Neuron (in vitro differentiated cells): ENCODE measurements at regions not wholly inside any gene's neighbourhood (a gene's known extent, or its start where the extent isn't known, plus 50 kb on each side); places are given as distances from the start of the nearest gene placed in this dataset.

ENCODE experiments used
- H2AFZ ChIP-seq: one replicate; pipeline ENCODE4 v1.6.1; 2013; ENCODE audit warnings: low read depth, mild to moderate bottlenecking, inconsistent platforms, low read length, moderate library complexity
- H3K27me3 ChIP-seq: one replicate; pipeline ENCODE4 v1.6.1; 2013; ENCODE audit warnings: low read length; ENCODE audit not compliant: insufficient read depth
- H3K36me3 ChIP-seq: one replicate; pipeline ENCODE4 v1.6.1; 2013; ENCODE audit warnings: low read length; ENCODE audit not compliant: insufficient read depth
- H3K4me1 ChIP-seq: one replicate; pipeline ENCODE4 v1.6.1; 2013; ENCODE audit warnings: low read length; ENCODE audit not compliant: insufficient read depth
- H3K4me3 ChIP-seq: 2 replicates; pipeline ENCODE4 v1.5.1; 2013; ENCODE audit warnings: mild to moderate bottlenecking, low read length, moderate library complexity
- H3K9me3 ChIP-seq: one replicate; pipeline ENCODE4 v1.6.1; 2013; ENCODE audit warnings: low read length

DNA sequence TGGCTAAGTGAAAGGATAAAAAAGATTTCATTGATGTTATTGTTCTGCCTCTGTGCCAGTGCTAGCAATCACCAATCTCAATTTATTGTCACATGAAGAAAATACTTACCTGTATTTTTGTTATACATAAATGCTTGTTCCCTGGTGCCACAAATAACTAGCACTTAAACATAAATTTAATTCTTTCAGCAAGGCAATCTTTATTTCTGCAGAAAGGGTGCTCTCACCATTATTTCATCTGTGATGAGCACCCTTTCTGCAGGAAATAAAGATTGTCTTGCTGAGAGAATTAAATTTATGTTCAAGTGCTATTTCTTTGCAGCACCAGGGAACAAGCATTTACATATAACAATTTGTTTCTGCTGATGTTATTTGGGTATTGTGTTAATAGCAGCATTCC, 87.2 kb downstream of the DIRAS3 start:
- no peaks in the 10 kb centered on the region for H3K36me3 ChIP-seq
- H3K9me3 ChIP-seq = peaks cover 3% of the 10 kb centered on the region
- H3K4me3 ChIP-seq = no peak overlapping the region
- H3K27me3 ChIP-seq = no peaks in the 10 kb centered on the region
- H3K4me1 ChIP-seq = no peaks in the 10 kb centered on the region
- no peak overlapping the region for H2AFZ ChIP-seq

DNA sequence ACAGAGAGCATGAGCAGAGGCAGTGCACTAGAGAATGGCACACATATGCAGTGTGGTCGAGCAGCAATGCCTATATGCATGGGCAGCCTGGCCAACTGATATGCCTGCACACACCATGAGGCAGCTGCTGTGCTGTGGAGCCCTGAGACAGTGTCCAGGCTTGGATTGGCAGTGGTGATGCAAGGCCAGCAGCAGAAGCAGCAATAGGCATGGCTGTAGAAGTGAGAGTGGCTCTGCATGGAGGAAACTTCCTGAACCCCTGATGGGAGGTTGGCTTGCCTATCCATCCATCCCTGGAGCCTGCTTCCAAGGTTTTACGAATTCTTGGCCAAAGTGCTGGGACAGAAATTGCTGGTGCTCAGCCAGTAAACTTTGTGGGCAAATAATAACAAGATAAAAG, 89.7 kb downstream of the DIRAS3 start:
- Histone ChIP-seq H3K9me3 (peaks cover 3% of the 10 kb centered on the region), H3K27me3 (no peaks in the 10 kb centered on the region), H2AFZ (no peak overlapping the region), H3K4me3 (no peak overlapping the region), H3K36me3 (no peaks in the 10 kb centered on the region), H3K4me1 (no peaks in the 10 kb centered on the region)

DNA sequence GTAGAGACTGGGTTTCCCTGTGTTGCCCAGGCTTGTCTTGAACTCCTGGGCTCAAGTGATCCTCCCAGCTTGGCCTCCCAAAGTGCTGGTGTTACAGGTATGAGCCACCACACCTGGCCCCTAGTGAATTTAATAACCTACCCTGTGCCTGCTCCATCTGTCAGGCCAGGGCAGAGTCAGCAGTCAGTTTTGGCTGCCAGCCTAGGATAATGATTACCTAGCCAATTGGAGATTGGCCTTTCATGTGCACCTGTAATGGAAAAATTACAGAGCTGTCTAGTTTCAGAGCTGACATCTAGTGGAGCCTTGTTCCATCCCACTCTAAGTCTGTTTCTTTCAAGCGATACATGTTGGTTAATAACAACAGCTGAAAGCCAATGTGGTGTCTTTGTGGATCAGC, 92.0 kb downstream of the DIRAS3 start:
- H3K9me3 ChIP-seq = peaks cover 2% of the 10 kb centered on the region
- H3K36me3 ChIP-seq = no peaks in the 10 kb centered on the region
- no peaks in the 10 kb centered on the region for H3K4me1 ChIP-seq
- H2AFZ ChIP-seq = no peak overlapping the region
- H3K4me3 ChIP-seq = no peak overlapping the region
- no peaks in the 10 kb centered on the region for H3K27me3 ChIP-seq

DNA sequence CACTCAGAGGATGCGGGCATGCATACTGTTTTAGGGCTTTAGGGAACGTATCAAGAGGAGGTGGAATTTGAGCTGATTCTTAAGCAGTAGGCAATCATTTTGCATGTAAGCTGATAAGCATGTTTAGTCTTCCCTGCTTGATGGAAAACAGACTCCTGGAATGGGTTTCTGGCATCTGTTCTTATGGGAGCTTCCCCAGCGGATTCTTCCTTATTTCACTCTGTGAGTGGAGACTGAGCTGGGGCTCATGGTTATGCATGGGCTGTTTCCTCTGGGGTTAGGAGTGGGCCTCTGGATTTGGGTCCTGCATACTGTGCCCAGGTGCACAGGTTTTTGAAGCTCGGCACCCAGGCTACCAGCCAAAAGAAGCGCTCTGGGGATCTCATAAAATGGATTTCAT, 93.4 kb downstream of the DIRAS3 start:
- Histone ChIP-seq H3K4me1 (no peaks in the 10 kb centered on the region), H3K4me3 (no peak overlapping the region), H2AFZ (no peak overlapping the region), H3K36me3 (no peaks in the 10 kb centered on the region), H3K9me3 (no peaks in the 10 kb centered on the region), H3K27me3 (no peaks in the 10 kb centered on the region)

DNA sequence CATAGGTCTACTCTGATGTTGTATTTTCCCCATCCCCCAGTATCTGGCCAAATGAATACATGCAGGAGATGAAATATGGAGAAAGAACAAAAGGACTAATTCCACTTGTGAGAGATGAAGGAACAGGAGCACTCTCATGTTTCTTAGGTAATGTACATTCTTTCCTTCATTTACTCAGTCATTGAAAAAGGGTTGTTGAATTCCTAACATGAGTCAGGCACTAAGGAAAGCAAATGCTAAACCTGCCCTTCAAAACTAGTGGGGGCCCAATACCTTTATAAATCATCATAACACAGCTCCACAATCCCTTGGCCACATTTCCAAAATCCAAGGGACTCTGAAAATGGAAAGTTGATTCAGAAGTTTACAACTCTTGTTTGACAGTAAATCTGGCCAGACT, 94.3 kb downstream of the DIRAS3 start:
- Histone ChIP-seq H3K27me3 (no peaks in the 10 kb centered on the region), H3K9me3 (no peaks in the 10 kb centered on the region), H2AFZ (no peak overlapping the region), H3K4me1 (no peaks in the 10 kb centered on the region), H3K36me3 (no peaks in the 10 kb centered on the region), H3K4me3 (no peak overlapping the region)

DNA sequence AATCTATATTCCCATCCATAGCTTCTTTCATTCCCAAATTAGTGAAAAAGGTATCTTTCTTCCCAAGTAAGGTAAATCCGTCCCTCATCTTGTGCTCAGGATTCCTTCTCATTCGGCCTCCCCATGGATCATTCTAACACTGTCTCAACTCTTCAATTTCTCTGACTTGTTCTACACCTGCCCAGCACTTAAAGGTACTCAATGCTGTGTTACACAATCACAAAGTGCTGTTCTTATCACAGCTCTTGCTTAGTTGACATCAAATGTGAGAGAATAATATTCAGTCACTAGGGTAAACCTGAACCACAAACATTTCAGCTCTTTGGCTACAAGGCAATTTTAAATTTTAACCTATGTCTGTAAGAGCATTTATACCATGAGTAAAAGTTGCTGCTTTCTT, 94.8 kb downstream of the DIRAS3 start:
- Histone ChIP-seq H3K4me3 (no peak overlapping the region), H3K4me1 (no peaks in the 10 kb centered on the region), H2AFZ (no peak overlapping the region), H3K27me3 (no peaks in the 10 kb centered on the region), H3K9me3 (no peaks in the 10 kb centered on the region), H3K36me3 (no peaks in the 10 kb centered on the region)

DNA sequence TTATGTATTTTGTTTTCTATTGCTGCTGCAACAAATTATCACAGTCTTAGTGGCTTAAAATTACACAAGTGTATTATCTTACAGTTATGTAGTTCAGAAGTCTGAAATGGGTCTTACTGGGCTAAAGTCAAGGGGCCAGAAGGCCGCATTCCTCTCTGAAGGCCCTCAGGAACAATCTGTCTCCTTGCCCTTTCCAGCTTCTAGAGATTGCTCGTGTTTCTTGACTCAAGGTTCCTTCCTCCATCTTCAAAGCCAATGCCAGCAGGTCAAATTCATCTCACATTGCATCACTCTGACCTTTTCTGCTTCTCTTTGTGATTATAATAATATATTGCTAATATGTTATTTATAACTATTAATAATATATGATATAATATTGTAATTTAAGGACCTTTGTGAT, 97.1 kb downstream of the DIRAS3 start:
- no peaks in the 10 kb centered on the region for H3K9me3 ChIP-seq

DNA sequence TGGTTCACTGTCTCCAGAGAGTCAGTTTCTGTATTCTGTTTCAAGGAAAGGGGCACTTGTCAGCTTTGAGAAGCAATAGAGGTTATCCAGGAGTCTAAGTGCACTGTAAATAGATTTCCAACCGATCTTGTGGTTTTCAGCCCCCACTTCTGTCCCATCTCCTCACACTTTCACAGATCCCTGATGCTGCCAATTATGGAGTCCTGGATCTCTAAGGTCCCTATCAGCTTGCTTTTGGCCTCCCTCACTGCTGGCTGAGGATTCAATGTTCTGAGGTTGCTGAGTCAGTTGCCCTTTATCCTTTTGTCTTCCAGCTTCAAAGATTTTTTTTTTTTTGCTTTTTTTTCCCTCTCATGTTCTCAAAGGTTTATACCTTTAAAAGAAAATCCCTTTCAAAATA, 98.4 kb downstream of the DIRAS3 start:
- Histone ChIP-seq H3K27me3 (no peaks in the 10 kb centered on the region), H3K9me3 (no peaks in the 10 kb centered on the region), H3K4me3 (no peak overlapping the region), H2AFZ (no peak overlapping the region), H3K4me1 (peaks cover 24% of the 10 kb centered on the region), H3K36me3 (no peaks in the 10 kb centered on the region)

More for the DNA sequence above, 97.1 kb downstream of the DIRAS3 start:
- Histone ChIP-seq H3K4me3 (no peak overlapping the region), H3K4me1 (peaks cover 13% of the 10 kb centered on the region), H3K36me3 (no peaks in the 10 kb centered on the region), H3K27me3 (no peaks in the 10 kb centered on the region), H2AFZ (no peak overlapping the region)

DNA sequence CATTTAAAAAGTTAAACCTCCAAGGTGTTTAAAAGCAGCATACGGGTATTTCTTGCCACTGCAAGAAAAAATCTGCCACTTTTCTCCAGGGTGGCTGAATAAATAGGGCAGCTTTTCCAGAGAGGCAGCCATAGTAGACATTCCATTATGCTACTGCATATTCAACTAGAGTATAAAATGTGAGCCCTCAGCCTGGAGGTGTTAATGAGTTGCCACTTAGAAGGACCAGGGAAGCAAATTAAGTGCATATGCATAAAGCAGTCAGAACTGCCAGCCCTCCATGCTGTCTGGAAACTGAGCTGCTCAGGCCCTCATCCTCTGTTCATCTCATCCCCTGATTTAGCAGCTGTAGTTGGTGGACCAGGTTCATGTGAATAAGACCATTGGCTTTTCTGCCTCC, 99.4 kb downstream of the DIRAS3 start:
- Histone ChIP-seq H3K36me3 (no peaks in the 10 kb centered on the region), H3K4me1 (peaks cover 34% of the 10 kb centered on the region), H3K9me3 (no peaks in the 10 kb centered on the region), H2AFZ (no peak overlapping the region), H3K27me3 (no peaks in the 10 kb centered on the region), H3K4me3 (no peak overlapping the region)

DNA sequence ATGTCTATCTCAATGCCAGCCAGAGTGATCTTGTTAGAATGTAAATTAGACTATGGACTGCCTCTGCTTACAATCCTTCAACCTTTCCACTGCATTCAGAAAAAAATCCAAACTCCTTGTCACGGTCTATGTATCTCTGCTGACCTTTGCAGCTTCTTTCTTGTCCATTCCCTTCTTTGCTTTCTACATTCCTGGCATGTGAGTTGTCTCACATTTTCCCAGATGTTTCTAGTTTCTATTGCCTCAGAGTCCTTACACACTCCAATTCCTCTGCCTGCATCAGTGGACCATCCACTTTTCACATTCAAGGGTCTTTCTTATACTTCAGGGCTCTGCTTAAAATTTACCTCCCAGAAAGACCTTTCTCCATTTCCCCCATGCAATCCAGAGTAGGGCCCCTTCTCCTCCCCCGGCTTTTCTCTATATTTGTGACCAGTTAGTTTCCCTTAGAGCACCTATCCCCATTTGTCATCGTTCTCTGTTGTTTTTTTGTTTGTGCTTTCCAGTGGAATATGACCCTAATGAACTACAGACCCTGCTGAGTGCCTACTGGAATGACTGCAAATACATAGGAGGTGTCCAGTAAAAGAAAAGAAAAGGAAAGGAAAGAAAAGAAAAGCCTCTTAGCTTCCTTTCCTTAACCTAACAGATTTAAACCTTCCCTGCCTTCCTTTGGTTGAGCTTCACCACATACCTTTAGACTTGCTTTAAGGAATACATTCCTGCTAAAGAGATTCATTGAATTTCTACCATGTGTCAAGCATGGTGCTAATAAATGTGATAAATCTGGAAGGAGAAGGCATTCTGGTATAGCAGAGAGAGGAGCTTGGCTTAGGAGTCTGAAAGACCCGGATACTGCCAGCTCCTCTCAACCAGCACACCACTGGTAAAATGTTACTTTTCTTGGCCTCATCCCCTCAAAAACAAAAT, 102.0 kb downstream of the DIRAS3 start:
- Histone ChIP-seq H3K9me3 (no peaks in the 10 kb centered on the region), H3K4me3 (no peak overlapping the region)

DNA sequence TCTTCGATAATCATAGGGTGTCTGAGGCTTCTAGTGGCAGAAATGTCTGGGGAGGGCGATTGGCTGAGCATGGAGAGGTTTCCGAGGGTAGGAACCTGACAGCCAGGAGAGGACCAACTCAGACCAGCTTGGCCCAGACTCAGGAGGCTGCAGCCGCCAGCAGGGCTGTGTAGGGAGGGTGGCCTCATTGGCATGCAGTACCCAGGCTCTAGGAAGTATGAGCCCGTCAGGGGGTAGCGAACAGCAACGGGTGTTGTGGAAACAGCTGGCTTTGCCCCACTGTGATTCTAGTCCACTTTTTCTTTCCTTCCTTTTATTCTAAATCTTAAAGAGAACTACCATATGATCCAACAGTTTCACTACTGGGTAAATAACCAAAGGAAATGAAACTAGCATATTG, 103.3 kb downstream of the DIRAS3 start:
- H3K4me3 ChIP-seq = no peak overlapping the region

More for the DNA sequence above, 102.0 kb downstream of the DIRAS3 start:
- H3K4me1 ChIP-seq = peaks cover 41% of the 10 kb centered on the region
- H3K36me3 ChIP-seq = no peaks in the 10 kb centered on the region
- H2AFZ ChIP-seq = no peak overlapping the region
- H3K27me3 ChIP-seq = no peaks in the 10 kb centered on the region

DNA sequence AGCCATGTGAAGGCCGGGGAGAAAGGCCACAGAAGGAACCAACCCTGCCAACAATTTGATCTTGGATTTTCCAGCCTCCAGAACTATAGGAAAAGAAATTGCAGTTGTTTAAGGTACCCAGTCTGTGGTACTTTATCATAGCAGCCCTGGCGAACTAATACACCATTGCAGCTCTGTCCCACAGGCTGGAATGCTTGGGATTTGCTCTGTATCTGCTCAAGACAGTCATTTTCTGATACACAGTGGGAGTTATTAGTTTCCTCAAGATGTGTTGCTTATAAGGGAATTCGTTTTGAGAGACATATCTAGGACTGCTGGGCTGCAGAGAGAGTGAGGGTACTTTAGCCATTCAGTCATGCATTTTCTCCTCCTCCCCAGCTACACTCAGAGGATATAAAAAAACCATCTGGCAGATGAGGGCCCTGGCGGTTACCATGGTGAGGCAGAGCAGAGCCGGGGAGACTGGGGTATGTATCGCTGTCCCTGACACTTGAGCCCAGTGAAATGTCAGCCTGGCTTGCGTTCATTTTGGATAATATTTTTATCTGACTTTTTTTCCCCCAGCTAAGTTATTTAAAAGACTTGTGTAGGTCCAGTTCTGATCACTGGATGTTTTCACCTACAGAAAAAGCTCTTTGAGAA, 104.6 kb downstream of the DIRAS3 start:
- H3K4me1 ChIP-seq = peaks cover 43% of the 10 kb centered on the region
- peak overlapping the region; percentile 7 for H2AFZ ChIP-seq
- H3K27me3 ChIP-seq = no peaks in the 10 kb centered on the region
- H3K9me3 ChIP-seq = no peaks in the 10 kb centered on the region
- H3K4me3 ChIP-seq = peak overlapping the region; percentile 16
- H3K36me3 ChIP-seq = no peaks in the 10 kb centered on the region

More for the DNA sequence above, 103.3 kb downstream of the DIRAS3 start:
- H3K4me1 ChIP-seq = peaks cover 41% of the 10 kb centered on the region
- no peaks in the 10 kb centered on the region for H3K36me3 ChIP-seq
- no peak overlapping the region for H2AFZ ChIP-seq
- no peaks in the 10 kb centered on the region for H3K9me3 ChIP-seq
- H3K27me3 ChIP-seq = no peaks in the 10 kb centered on the region

DNA sequence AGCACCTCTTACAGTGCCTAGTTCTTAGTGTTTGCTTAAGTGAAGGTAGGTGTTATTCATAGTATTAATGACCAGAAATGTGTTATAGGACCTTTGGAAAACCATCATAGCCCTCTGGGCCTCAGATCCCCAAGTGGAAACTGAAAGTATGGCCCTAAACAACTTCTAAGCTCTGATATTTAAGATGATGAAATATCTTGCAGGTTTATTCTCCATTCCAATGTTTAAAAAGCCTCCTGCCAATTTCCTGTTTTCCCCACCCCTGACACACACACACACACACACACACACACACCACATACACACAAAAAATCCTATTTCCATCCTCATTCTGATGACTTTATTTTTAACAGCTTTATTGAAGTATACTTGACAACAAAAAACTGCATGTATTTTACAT, 108.2 kb downstream of the DIRAS3 start:
- peaks cover 30% of the 10 kb centered on the region for H3K4me1 ChIP-seq
- H2AFZ ChIP-seq = no peak overlapping the region
- no peaks in the 10 kb centered on the region for H3K9me3 ChIP-seq
- H3K36me3 ChIP-seq = no peaks in the 10 kb centered on the region
- H3K27me3 ChIP-seq = no peaks in the 10 kb centered on the region
- no peak overlapping the region for H3K4me3 ChIP-seq
